ENCODE measurements at regions not wholly inside any gene's neighbourhood (a gene's known extent, or its start where the extent isn't known, plus 50 kb on each side); places are given as distances from the start of the nearest gene placed in this dataset.
"Not testable (repeated sequence)": the region's sequence is repeated elsewhere in the genome, so short reads cannot be mapped to it uniquely, and the experiment has no call there.

GRCh38 chr12:63410197-63410596, 258.1 kb downstream of the DPY19L2 start:
- DNase-seq (ENCODE audit: low spot score), result no peak

GRCh38 chr12:63406781-63407180, 255.8 kb upstream of the AVPR1A start:
- DNase-seq (ENCODE audit: low spot score), result no peak

GRCh38 chr12:63404611-63405010, 253.6 kb upstream of the AVPR1A start:
- no peak for DNase-seq (ENCODE audit: low spot score)

- no peak for DNase-seq (ENCODE audit: low spot score)
These were observed 252.3 kb upstream of the AVPR1A start for GRCh38 chr12:63403256-63403655.

- no peak for DNase-seq (ENCODE audit: low spot score)
These were observed 249.7 kb upstream of the AVPR1A start for GRCh38 chr12:63400718-63401117.

GRCh38 chr12:63400318-63400717, 249.3 kb upstream of the AVPR1A start:
- DNase-seq (ENCODE audit: low spot score), result no peak

- no peak for DNase-seq (ENCODE audit: low spot score)
These were observed 246.8 kb upstream of the AVPR1A start for GRCh38 chr12:63397807-63398206.

- no peak for DNase-seq (ENCODE audit: low spot score)
These were observed 245.1 kb upstream of the AVPR1A start for GRCh38 chr12:63396135-63396534.

- no peak for DNase-seq (ENCODE audit: low spot score)
These were observed 244.0 kb upstream of the AVPR1A start for GRCh38 chr12:63394983-63395382.

GRCh38 chr12:63394349-63394748, 243.3 kb upstream of the AVPR1A start:
- no peak for DNase-seq (ENCODE audit: low spot score)

GRCh38 chr12:63389211-63389610, 238.2 kb upstream of the AVPR1A start:
- no peak for DNase-seq (ENCODE audit: low spot score)

- DNase-seq (ENCODE audit: low spot score), result no peak
These were observed 236.8 kb upstream of the AVPR1A start for GRCh38 chr12:63387771-63388170.

- no peak for DNase-seq (ENCODE audit: low spot score)
These were observed 231.9 kb upstream of the AVPR1A start for GRCh38 chr12:63382930-63383329.

GRCh38 chr12:63362791-63363190, 211.8 kb upstream of the AVPR1A start:
- no peak for DNase-seq (ENCODE audit: low spot score)

GRCh38 chr12:63362166-63362565, 211.2 kb upstream of the AVPR1A start:
- no peak for DNase-seq (ENCODE audit: low spot score)

GRCh38 chr12:63354969-63355368, 204.0 kb upstream of the AVPR1A start:
- DNase-seq (ENCODE audit: low spot score), result no peak

GRCh38 chr12:63353559-63353958, 202.6 kb upstream of the AVPR1A start:
- DNase-seq (ENCODE audit: low spot score), result no peak

- DNase-seq (ENCODE audit: low spot score), result no peak
These were observed 200.4 kb upstream of the AVPR1A start for GRCh38 chr12:63351370-63351769.

- DNase-seq (ENCODE audit: low spot score), result no peak
These were observed 197.6 kb upstream of the AVPR1A start for GRCh38 chr12:63348556-63348955.

- not testable (repeated sequence) for DNase-seq (ENCODE audit: low spot score)
These were observed 186.2 kb upstream of the AVPR1A start for GRCh38 chr12:63337158-63337557.

- no peak for DNase-seq (ENCODE audit: low spot score)
These were observed 175.3 kb upstream of the AVPR1A start for GRCh38 chr12:63326260-63326659.

- DNase-seq (ENCODE audit: low spot score), result no peak
These were observed 174.8 kb upstream of the AVPR1A start for GRCh38 chr12:63325757-63326156.

GRCh38 chr12:63323942-63324341, 172.9 kb upstream of the AVPR1A start:
- DNase-seq (ENCODE audit: low spot score), result no peak

GRCh38 chr12:63321373-63321772, 170.4 kb upstream of the AVPR1A start:
- DNase-seq (ENCODE audit: low spot score), result no peak

Measured in Ammon's horn (tissue), 1 donor.